HepG2 (cell line): ENCODE measurements at regions not wholly inside any gene's neighbourhood (a gene's known extent, or its start where the extent isn't known, plus 50 kb on each side); places are given as distances from the start of the nearest gene placed in this dataset.

Experiments used
- ATRX ChIP-seq: sonication (generic); formaldehyde crosslinking; IDR thresholded peaks from 2 replicates; pipeline ENCODE4 v1.4.0; 2020; ENCODE audit warnings: missing genetic modification reagents, borderline replicate concordance
- E2F1 ChIP-seq: sonication (generic); formaldehyde crosslinking; IDR thresholded peaks from 2 replicates; pipeline ENCODE4 v1.5.0; 2020; ENCODE audit warnings: missing genetic modification reagents
- FOXO1 ChIP-seq: sonication (generic); formaldehyde crosslinking; IDR thresholded peaks from 2 replicates; pipeline ENCODE4 v1.4.0; 2020; ENCODE audit warnings: missing genetic modification reagents
- JARID2 ChIP-seq: sonication (generic); formaldehyde crosslinking; IDR thresholded peaks from 2 replicates; pipeline ENCODE4 v1.8.1; 2023; ENCODE audit warnings: missing genetic modification reagents, inconsistent platforms; ENCODE audit not compliant: insufficient replicate concordance
- JDP2 ChIP-seq: sonication (generic); formaldehyde crosslinking; IDR thresholded peaks from 2 replicates; pipeline ENCODE4 v1.8.1; 2022; ENCODE audit warnings: missing genetic modification reagents, borderline replicate concordance
- MATR3 ChIP-seq: sonication (generic); formaldehyde crosslinking; IDR thresholded peaks from 2 replicates; pipeline ENCODE4 v1.4.0; 2020; ENCODE audit warnings: missing genetic modification reagents
- MED1 ChIP-seq: sonication (generic); formaldehyde crosslinking; IDR thresholded peaks from 2 replicates; pipeline ENCODE4 v1.4.0; 2020; ENCODE audit warnings: missing genetic modification reagents
- NKX3-1 ChIP-seq: sonication (generic); formaldehyde crosslinking; IDR thresholded peaks from 2 replicates; pipeline ENCODE4 v1.5.0; 2020; ENCODE audit warnings: missing genetic modification reagents
- PLSCR1 ChIP-seq: sonication (generic); formaldehyde crosslinking; IDR thresholded peaks from 2 replicates; pipeline ENCODE4 v1.5.0; 2020; ENCODE audit warnings: missing genetic modification reagents, mild to moderate bottlenecking, borderline replicate concordance
- PRMT3 ChIP-seq: sonication (generic); formaldehyde crosslinking; IDR thresholded peaks from 2 replicates; pipeline ENCODE4 v1.8.1; 2022; ENCODE audit warnings: low read depth, mild to moderate bottlenecking, moderate library complexity, missing genetic modification reagents, borderline replicate concordance
- PTBP1 ChIP-seq: fragments of 200-400 bp; formaldehyde crosslinking; IDR thresholded peaks from 2 replicates; pipeline ENCODE4 v1.6.1; 2018; ENCODE audit warnings: low read length, low read depth; ENCODE audit not compliant: poor library complexity, severe bottlenecking
- SALL2 ChIP-seq: sonication (generic); formaldehyde crosslinking; IDR thresholded peaks from 2 replicates; pipeline ENCODE4 v1.8.1; 2023; ENCODE audit warnings: mild to moderate bottlenecking, missing genetic modification reagents, inconsistent platforms
- SMARCC2 ChIP-seq: fragments of 450-650 bp; IDR thresholded peaks from 2 replicates; pipeline ENCODE4 v1.6.1; 2017; ENCODE audit warnings: antibody characterized with exemption, mild to moderate bottlenecking
- TBL1XR1 ChIP-seq: fragments of 150-350 bp; IDR thresholded peaks from 2 replicates; pipeline ENCODE4 v1.6.1; 2014; ENCODE audit warnings: borderline replicate concordance, low read length; ENCODE audit not compliant: partially characterized antibody
- TMF1 ChIP-seq: sonication (generic); formaldehyde crosslinking; IDR thresholded peaks from 2 replicates; pipeline ENCODE4 v1.8.1; 2022; ENCODE audit warnings: low read depth, missing genetic modification reagents
- ZNF12 ChIP-seq: sonication (generic); formaldehyde crosslinking; IDR thresholded peaks from 2 replicates; pipeline ENCODE4 v1.5.0; 2020; ENCODE audit warnings: missing genetic modification reagents
- ZNF343 ChIP-seq: sonication (generic); formaldehyde crosslinking; IDR thresholded peaks from 2 replicates; pipeline ENCODE4 v1.4.0; 2020; ENCODE audit warnings: mild to moderate bottlenecking, missing genetic modification reagents
- ZNF431 ChIP-seq: sonication (generic); formaldehyde crosslinking; IDR thresholded peaks from 2 replicates; pipeline ENCODE4 v1.9.0; 2022; ENCODE audit warnings: missing genetic modification reagents, low read depth, mild to moderate bottlenecking, borderline replicate concordance
- ZNF564 ChIP-seq: sonication (generic); formaldehyde crosslinking; IDR thresholded peaks from 2 replicates; pipeline ENCODE4 v1.8.1; 2023; ENCODE audit warnings: mild to moderate bottlenecking, missing genetic modification reagents
- ZNF670 ChIP-seq: sonication (generic); formaldehyde crosslinking; IDR thresholded peaks from 2 replicates; pipeline ENCODE4 v1.8.0; 2022; ENCODE audit warnings: mild to moderate bottlenecking, missing genetic modification reagents, borderline replicate concordance
- ZNF737 ChIP-seq: sonication (generic); formaldehyde crosslinking; IDR thresholded peaks from 2 replicates; pipeline ENCODE4 v1.5.0; 2020; ENCODE audit warnings: missing genetic modification reagents, mild to moderate bottlenecking, borderline replicate concordance
- TF ChIP-seq, protein P1 (sequence below): sonication (generic); formaldehyde crosslinking; IDR thresholded peaks from 2 replicates; pipeline ENCODE4 v1.4.0; 2020; ENCODE audit warnings: low read depth, missing genetic modification reagents
- TF ChIP-seq, protein P2 (sequence below): sonication (generic); formaldehyde crosslinking; IDR thresholded peaks from 2 replicates; pipeline ENCODE4 v1.8.0; 2022; ENCODE audit warnings: missing genetic modification reagents, low read depth, mild to moderate bottlenecking, borderline replicate concordance
- TF ChIP-seq, protein P3 (sequence below), 2 experiments: fragments of 450-650 bp in 1 of 2; sonication (generic) in 1 of 2; formaldehyde crosslinking; IDR thresholded peaks; 2 replicates each; pipeline versions ENCODE4 v1.5.0 to v1.8.0; 2020 to 2022; ENCODE audit warnings: mild to moderate bottlenecking in 1 of 2, missing genetic modification reagents in 1 of 2

DNA sequence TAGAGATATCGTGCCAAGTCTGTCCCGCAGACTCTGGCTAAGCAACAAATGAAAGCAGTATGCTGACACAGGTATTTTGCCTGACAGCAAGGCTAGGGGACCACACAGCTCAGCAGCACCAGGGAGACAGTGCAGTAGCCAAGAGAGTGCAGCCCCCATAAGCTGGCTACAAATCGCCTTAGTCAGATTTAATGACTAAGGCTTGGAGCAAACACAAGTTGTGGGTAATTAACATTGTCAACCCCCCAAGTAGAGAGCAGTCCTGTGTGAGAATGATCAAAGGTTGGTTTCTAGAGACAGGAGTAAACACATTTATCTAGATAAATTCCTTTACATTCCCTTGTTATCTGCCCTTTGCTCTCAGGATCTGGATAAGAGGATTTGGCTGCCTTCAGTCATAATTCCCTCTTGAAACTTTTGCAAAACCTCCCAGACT, 1434.5 kb upstream of the CDH6 start (continued):
- no peak for TF ChIP-seq ZNF737 (CRISPR knock-in tag)
- TF ChIP-seq PLSCR1 (CRISPR knock-in tag): no peak
- TF ChIP-seq ZNF431 (CRISPR knock-in tag): no peak
- TF ChIP-seq PRMT3 (CRISPR knock-in tag): no peak
- no peak for TF ChIP-seq TMF1 (CRISPR knock-in tag)
- TF ChIP-seq, protein P1, sequence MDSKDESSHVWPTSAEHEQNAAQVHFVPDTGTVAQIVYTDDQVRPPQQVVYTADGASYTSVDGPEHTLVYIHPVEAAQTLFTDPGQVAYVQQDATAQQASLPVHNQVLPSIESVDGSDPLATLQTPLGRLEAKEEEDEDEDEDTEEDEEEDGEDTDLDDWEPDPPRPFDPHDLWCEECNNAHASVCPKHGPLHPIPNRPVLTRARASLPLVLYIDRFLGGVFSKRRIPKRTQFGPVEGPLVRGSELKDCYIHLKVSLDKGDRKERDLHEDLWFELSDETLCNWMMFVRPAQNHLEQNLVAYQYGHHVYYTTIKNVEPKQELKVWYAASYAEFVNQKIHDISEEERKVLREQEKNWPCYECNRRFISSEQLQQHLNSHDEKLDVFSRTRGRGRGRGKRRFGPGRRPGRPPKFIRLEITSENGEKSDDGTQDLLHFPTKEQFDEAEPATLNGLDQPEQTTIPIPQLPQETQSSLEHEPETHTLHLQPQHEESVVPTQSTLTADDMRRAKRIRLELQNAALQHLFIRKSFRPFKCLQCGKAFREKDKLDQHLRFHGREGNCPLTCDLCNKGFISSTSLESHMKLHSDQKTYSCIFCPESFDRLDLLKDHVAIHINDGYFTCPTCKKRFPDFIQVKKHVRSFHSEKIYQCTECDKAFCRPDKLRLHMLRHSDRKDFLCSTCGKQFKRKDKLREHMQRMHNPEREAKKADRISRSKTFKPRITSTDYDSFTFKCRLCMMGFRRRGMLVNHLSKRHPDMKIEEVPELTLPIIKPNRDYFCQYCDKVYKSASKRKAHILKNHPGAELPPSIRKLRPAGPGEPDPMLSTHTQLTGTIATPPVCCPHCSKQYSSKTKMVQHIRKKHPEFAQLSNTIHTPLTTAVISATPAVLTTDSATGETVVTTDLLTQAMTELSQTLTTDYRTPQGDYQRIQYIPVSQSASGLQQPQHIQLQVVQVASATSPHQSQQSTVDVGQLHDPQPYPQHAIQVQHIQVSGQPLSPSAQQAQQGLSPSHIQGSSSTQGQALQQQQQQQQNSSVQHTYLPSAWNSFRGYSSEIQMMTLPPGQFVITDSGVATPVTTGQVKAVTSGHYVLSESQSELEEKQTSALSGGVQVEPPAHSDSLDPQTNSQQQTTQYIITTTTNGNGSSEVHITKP (CRISPR knock-in tag): 0 out of 2 replicates have a peak, but pooled peaks have one; percentile 41
- no peak for TF ChIP-seq PTBP1
- no peak for TF ChIP-seq ZNF343 (CRISPR knock-in tag)
- no peak for TF ChIP-seq JARID2 (CRISPR knock-in tag)
- peak; percentile 76 for TF ChIP-seq MED1
- no peak for TF ChIP-seq MATR3 (CRISPR knock-in tag)
- TF ChIP-seq SALL2: 0 out of 2 replicates have a peak, but pooled peaks have one; percentile 36
- TF ChIP-seq, protein P2, sequence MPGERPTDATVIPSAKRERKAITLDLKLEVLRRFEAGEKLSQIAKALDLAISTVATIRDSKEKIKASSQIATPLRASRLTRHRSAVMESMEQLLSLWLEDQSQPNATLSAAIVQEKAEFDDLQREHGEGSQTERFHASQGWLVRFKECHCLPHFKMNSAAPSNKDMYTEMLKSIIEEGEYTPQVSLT (CRISPR knock-in tag): no peak
- no peak for TF ChIP-seq ZNF564 (CRISPR knock-in tag)
- TF ChIP-seq NKX3-1 (CRISPR knock-in tag): peak; percentile 51; the same call in 1 of the 2 replicates
- no peak for TF ChIP-seq JDP2 (CRISPR knock-in tag)
- TF ChIP-seq ZNF12 (CRISPR knock-in tag): peak; percentile 68; the same call in 1 of the 2 replicates
- TF ChIP-seq FOXO1: peak; percentile 80; the same call in 1 of the 2 replicates
- no peak for TF ChIP-seq E2F1 (CRISPR knock-in tag)
- no peak for TF ChIP-seq ZNF670
- no peak for TF ChIP-seq SMARCC2
- TF ChIP-seq TBL1XR1: no peak
- no peak for TF ChIP-seq ATRX
- TF ChIP-seq, protein P3, sequence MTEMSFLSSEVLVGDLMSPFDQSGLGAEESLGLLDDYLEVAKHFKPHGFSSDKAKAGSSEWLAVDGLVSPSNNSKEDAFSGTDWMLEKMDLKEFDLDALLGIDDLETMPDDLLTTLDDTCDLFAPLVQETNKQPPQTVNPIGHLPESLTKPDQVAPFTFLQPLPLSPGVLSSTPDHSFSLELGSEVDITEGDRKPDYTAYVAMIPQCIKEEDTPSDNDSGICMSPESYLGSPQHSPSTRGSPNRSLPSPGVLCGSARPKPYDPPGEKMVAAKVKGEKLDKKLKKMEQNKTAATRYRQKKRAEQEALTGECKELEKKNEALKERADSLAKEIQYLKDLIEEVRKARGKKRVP (CRISPR knock-in tag; IDR thresholded peaks at IDR 0.05): no peak
